ENCODE measurements at regions not wholly inside any gene's neighbourhood (a gene's known extent, or its start where the extent isn't known, plus 50 kb on each side); places are given as distances from the start of the nearest gene placed in this dataset.

DNA sequence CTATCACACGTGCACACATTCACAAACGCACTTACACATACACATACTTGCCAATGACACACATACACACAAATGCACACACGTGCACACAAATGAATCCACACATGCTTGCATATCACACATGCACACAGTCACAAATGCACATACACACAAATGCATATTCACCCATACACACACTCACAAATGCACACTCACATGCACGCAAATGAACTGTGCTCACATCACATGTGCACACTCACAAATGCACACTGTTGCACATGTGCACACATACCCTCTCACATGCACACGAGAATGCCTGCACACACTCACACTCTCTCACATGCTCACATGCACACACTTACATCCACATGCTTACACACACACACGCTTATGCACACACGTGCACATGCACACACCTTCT lies 368.1 kb downstream of the EIPR1 start:
- Mint-ChIP-seq H3K4me3 (ENCODE audit: unreplicated experiment) (no peak overlapping the region), H3K27ac (ENCODE audit: low read depth, unreplicated experiment) (no peak overlapping the region), H3K36me3 (ENCODE audit: insufficient read depth, unreplicated experiment) (no peaks in the 10 kb centered on the region), H3K27me3 (ENCODE audit: insufficient read depth, unreplicated experiment) (peaks cover 78% of the 10 kb centered on the region), H3K9me3 (ENCODE audit: unreplicated experiment) (peaks cover 9% of the 10 kb centered on the region), H3K4me1 (ENCODE audit: insufficient read depth, unreplicated experiment) (no peaks in the 10 kb centered on the region)
- no TSS peak for BruUV-seq (replicated peaks)
- intact Hi-C loops (cut with micrococcal nuclease) = no loop called here
- no peak for DNase-seq (ENCODE audit: unreplicated experiment)
- TF ChIP-seq, protein P1, sequence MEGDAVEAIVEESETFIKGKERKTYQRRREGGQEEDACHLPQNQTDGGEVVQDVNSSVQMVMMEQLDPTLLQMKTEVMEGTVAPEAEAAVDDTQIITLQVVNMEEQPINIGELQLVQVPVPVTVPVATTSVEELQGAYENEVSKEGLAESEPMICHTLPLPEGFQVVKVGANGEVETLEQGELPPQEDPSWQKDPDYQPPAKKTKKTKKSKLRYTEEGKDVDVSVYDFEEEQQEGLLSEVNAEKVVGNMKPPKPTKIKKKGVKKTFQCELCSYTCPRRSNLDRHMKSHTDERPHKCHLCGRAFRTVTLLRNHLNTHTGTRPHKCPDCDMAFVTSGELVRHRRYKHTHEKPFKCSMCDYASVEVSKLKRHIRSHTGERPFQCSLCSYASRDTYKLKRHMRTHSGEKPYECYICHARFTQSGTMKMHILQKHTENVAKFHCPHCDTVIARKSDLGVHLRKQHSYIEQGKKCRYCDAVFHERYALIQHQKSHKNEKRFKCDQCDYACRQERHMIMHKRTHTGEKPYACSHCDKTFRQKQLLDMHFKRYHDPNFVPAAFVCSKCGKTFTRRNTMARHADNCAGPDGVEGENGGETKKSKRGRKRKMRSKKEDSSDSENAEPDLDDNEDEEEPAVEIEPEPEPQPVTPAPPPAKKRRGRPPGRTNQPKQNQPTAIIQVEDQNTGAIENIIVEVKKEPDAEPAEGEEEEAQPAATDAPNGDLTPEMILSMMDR (IDR thresholded peaks at IDR 0.05; ENCODE audit: unreplicated experiment) = no peak
- ChIA-PET POLR2A (no interaction called here), CTCF (no interaction called here)

DNA sequence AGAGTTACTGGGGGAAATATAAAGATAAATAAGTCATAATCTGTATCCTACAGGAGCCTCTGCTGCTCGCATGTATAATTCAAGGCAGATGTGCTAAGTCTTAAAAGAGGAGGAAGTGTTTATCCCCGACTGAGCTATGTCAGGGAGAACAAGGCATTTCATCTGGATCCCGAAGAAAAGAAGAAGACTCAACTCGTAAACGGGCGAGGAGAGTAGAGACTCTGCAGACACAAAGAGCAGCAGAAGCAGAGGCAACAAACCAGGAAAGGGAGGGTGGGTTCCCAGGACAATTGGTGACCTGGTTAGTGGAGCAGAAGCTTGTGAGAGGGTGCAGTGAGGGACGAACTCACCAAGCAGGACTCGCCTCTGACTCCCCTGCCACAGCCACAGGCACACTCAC lies 368.6 kb downstream of the EIPR1 start:
- no TSS peak for BruUV-seq (replicated peaks)
- no peaks in the 10 kb centered on the region for H3K4me1 Mint-ChIP-seq (ENCODE audit: insufficient read depth, unreplicated experiment)
- TF ChIP-seq, protein P1 (IDR thresholded peaks at IDR 0.05; ENCODE audit: unreplicated experiment) = no peak
- no peaks in the 10 kb centered on the region for H3K36me3 Mint-ChIP-seq (ENCODE audit: insufficient read depth, unreplicated experiment)
- intact Hi-C loops (cut with micrococcal nuclease) = no loop called here
- no peak for DNase-seq (ENCODE audit: unreplicated experiment)
- ChIA-PET CTCF (no interaction called here), POLR2A (no interaction called here)
- H3K27ac Mint-ChIP-seq (ENCODE audit: low read depth, unreplicated experiment) = no peak overlapping the region
- peaks cover 78% of the 10 kb centered on the region for H3K27me3 Mint-ChIP-seq (ENCODE audit: insufficient read depth, unreplicated experiment)
- peaks cover 5% of the 10 kb centered on the region for H3K9me3 Mint-ChIP-seq (ENCODE audit: unreplicated experiment)
- no peak overlapping the region for H3K4me3 Mint-ChIP-seq (ENCODE audit: unreplicated experiment)

DNA sequence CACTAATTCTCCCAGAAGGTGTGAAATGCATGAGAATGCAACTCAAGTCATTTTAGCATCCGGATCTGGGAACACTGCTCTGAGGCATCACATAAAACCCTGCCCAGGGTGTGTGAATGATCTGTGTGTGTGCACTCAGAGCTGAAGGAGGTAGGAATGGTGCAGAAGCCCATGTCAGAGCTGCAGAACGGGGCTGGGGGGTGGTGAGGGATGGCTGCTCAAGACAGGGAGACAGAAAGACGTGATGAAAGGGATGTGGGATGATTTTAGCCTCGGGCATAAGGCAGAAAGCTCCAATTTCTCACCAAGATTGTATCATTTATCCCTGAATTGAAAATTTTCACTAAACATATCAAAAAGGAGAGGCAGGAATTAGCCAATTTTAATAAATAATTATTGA lies 369.1 kb downstream of the EIPR1 start:
- Mint-ChIP-seq H3K4me1 (ENCODE audit: insufficient read depth, unreplicated experiment) (no peaks in the 10 kb centered on the region), H3K27ac (ENCODE audit: low read depth, unreplicated experiment) (no peak overlapping the region), H3K36me3 (ENCODE audit: insufficient read depth, unreplicated experiment) (no peaks in the 10 kb centered on the region), H3K27me3 (ENCODE audit: insufficient read depth, unreplicated experiment) (peaks cover 74% of the 10 kb centered on the region), H3K9me3 (ENCODE audit: unreplicated experiment) (peaks cover under 1% of the 10 kb centered on the region), H3K4me3 (ENCODE audit: unreplicated experiment) (no peak overlapping the region)
- TF ChIP-seq, protein P1 (IDR thresholded peaks at IDR 0.05; ENCODE audit: unreplicated experiment) = no peak
- intact Hi-C loops (cut with micrococcal nuclease) = no loop called here
- ChIA-PET CTCF (no interaction called here), POLR2A (no interaction called here)
- no peak for DNase-seq (ENCODE audit: unreplicated experiment)
- BruUV-seq (replicated peaks) = no TSS peak

DNA sequence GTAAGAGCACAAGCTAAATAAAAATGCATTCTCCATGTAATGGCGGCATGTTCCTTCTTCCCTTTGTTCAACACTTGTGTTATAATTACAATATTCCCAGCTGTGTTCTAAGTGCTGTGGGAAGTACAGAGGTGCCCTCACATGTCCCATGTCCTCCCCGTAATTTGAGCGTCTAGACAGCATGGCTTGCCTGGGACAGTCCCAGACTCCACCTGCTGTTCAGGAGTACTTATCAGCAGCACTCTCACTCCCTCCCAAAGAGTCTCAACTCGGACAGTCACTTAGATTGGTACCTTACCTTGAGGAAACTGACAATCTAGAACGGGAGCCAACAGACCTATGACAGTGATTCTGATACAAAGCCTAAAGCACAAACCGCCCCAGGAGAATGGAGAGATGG lies 370.5 kb downstream of the EIPR1 start:
- no peaks in the 10 kb centered on the region for H3K9me3 Mint-ChIP-seq (ENCODE audit: unreplicated experiment)
- no peak overlapping the region for H3K27ac Mint-ChIP-seq (ENCODE audit: low read depth, unreplicated experiment)
- H3K4me3 Mint-ChIP-seq (ENCODE audit: unreplicated experiment) = no peak overlapping the region
- DNase-seq (ENCODE audit: unreplicated experiment) = no peak
- H3K4me1 Mint-ChIP-seq (ENCODE audit: insufficient read depth, unreplicated experiment) = no peaks in the 10 kb centered on the region
- no peaks in the 10 kb centered on the region for H3K36me3 Mint-ChIP-seq (ENCODE audit: insufficient read depth, unreplicated experiment)
- TF ChIP-seq, protein P1 (IDR thresholded peaks at IDR 0.05; ENCODE audit: unreplicated experiment) = no peak
- ChIA-PET POLR2A (no interaction called here), CTCF (no interaction called here)
- intact Hi-C loops (cut with micrococcal nuclease) = no loop called here
- no TSS peak for BruUV-seq (replicated peaks)
- peaks cover 65% of the 10 kb centered on the region for H3K27me3 Mint-ChIP-seq (ENCODE audit: insufficient read depth, unreplicated experiment)

Data from MCF 10A (cell line).